ENCODE measurements at regions not wholly inside any gene's neighbourhood (a gene's known extent, or its start where the extent isn't known, plus 50 kb on each side); places are given as distances from the start of the nearest gene placed in this dataset.

GRCh38 chr2:163849756-163850435 is 114.1 kb upstream of the FIGN start:
- Histone ChIP-seq H3K4me3 (replicated peaks in 1 of 3; ENCODE audit: insufficient read depth in 1 of 3, low read depth in 1 of 3, low read length in 3 of 3) (no peak overlapping the region), H3K9me1 (replicated peaks; ENCODE audit: control insufficient read depth, extremely low read depth, insufficient read depth, low read length) (peaks cover 2% of the 10 kb centered on the region), H3K36me3 (ENCODE audit: control insufficient read depth in 2 of 2, extremely low read depth in 1 of 2, insufficient read depth in 2 of 2, low read length in 2 of 2) (no peaks in the 10 kb centered on the region), H2AFZ (ENCODE audit: low read depth, low read length) (no peak overlapping the region), H4K20me1 (replicated peaks; ENCODE audit: control insufficient read depth, extremely low read depth, insufficient read depth, low read length) (no peaks in the 10 kb centered on the region), H3K27me3 (ENCODE audit: control insufficient read depth in 2 of 2, insufficient read depth in 2 of 2, low read length in 2 of 2) (no peaks in the 10 kb centered on the region), H3K27ac (ENCODE audit: insufficient read depth, low read depth, low read length) (no peak overlapping the region), H3K9ac (replicated peaks; ENCODE audit: extremely low read depth, insufficient read depth, low read length) (no peak overlapping the region), H3K4me2 (ENCODE audit: insufficient read depth, low read length) (no peak overlapping the region), H3K4me1 (ENCODE audit: control insufficient read depth, extremely low read depth, insufficient read depth, low read length) (no peaks in the 10 kb centered on the region), H3K9me3 (replicated peaks; ENCODE audit: control insufficient read depth, insufficient read depth, low read length) (no peaks in the 10 kb centered on the region), H3K79me2 (ENCODE audit: control insufficient read depth, insufficient read depth, low read length) (no peaks in the 10 kb centered on the region)
- ChIA-PET CTCF (no interaction called here), POLR2A (no interaction called here)
- dilution Hi-C loops (cut with MboI; ENCODE audit: extremely low pct_ligation_motif_present, low sequenced_read_pairs) (no loop called here), intact Hi-C loops (cut with micrococcal nuclease) (no loop called here)
- no peak for DNase-seq (ENCODE audit: low read depth, low spot score)
- TF ChIP-seq CTCF (IDR thresholded peaks at IDR 0.05; ENCODE audit: extremely low read depth in 1 of 2, insufficient read depth in 1 of 2, low read depth in 1 of 2, low read length in 2 of 2) (no peak), EZH2 (IDR thresholded peaks at IDR 0.05; ENCODE audit: borderline replicate concordance, low read depth, low read length, severe bottlenecking) (no peak), GATA2 (IDR thresholded peaks at IDR 0.05; ENCODE audit: insufficient read depth, insufficient read length, low read depth, low read length) (no peak), POLR2AphosphoS5 (IDR thresholded peaks at IDR 0.05; ENCODE audit: insufficient read depth, low read depth, low read length) (no peak), FOS (IDR thresholded peaks at IDR 0.05; ENCODE audit: borderline replicate concordance, insufficient read depth, low read length) (no peak), POLR2A (IDR thresholded peaks at IDR 0.05; ENCODE audit: low read depth, low read length) (no peak), JUN (IDR thresholded peaks at IDR 0.05; ENCODE audit: borderline replicate concordance, insufficient read depth, insufficient read length, low read depth) (no peak), MYC (IDR thresholded peaks at IDR 0.05; ENCODE audit: low read depth, low read length) (no peak), MAX (IDR thresholded peaks at IDR 0.05; ENCODE audit: insufficient read depth, insufficient read length) (no peak)
- no TSS peak for BruUV-seq (replicated peaks)
- no peak for FAIRE-seq

Measured in endothelial cell of umbilical vein (primary cell).